HG02970 (cell line): ENCODE measurements at regions not wholly inside any gene's neighbourhood (a gene's known extent, or its start where the extent isn't known, plus 50 kb on each side); places are given as distances from the start of the nearest gene placed in this dataset.
"Not testable (repeated sequence)": the region's sequence is repeated elsewhere in the genome, so short reads cannot be mapped to it uniquely, and the experiment has no call there.

Experiments
- ATAC-seq: cut with Tn5 transposase; IDR thresholded peaks from one replicate; pipeline ENCODE4 v1.9.1; 2021; ENCODE audit warnings: mild to moderate bottlenecking, moderate library complexity, moderate number of reproducible peaks; ENCODE audit not compliant: unreplicated experiment, low FRiP score

DNA sequence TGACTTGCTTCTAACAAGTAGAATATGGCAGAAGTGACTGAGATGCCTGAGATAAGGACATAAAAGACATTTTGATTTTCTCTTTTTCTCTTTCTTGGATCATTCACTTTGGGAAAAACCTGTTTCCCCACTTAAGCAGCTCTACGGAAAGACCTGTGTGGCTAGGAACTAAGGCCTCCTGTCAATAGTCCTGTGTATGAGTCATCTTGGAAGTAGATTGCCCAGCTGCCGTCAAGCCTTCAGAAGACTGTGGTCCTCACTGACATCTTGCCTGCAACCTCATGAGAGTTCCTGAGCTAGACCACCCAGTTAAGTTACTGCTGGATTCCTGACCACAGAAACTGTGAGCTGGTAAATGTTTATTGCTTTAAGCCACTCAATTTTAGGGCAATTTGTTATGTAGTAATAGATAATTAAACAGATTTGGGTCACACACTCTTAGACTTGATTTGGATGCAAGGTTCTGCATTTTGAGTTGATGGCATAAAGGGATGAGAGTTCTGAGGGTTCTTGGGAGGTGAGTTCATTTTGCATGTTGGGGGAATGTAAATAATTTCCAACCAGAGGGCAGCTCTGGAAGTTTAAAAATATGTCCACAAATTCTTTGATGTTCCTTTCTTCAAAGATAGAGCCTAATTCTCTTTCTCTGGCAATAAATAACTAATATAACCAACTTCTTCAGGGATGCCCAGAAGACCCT lies 229.2 kb downstream of the SQOR start:
- ATAC-seq: no peak

DNA sequence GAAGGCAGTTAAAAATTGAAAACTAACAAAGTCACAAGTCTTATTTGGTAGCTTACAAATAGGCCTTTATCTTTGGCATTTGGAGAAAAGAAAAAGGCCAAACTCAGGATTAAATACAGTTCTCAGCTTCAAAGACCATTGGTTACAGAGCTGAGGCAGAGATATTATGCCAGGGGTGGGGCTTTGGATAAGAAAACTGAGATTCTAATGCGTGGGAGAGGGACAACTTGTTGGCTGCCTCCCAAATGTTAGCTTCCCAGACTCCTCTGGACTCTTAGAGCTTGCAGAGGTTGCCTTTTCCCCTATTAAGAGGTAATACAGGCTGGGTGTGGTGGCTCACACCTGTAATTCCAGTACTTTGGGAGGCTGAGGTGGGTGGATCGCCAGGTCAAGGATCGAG lies 231.8 kb downstream of the SQOR start:
- ATAC-seq: no peak

DNA sequence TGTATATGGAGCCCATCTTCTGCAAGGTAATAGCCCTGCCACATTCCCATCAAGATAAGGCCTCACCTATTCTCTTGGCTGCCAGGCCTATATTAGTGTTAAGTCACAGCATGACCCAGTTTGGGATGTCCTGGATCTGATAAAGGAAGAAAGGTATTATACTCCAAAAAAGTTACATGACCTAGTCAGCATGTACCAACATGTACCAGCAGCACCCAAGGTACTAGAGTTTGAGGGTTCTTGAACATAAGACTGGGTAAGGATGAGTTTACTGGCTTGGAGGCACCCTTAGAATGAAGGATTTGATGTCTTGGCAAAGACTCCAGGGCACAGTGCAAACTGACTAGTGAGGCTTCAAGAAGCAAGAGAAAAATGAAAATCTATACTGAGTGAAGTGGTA lies 232.5 kb downstream of the SQOR start:
- ATAC-seq: no peak

DNA sequence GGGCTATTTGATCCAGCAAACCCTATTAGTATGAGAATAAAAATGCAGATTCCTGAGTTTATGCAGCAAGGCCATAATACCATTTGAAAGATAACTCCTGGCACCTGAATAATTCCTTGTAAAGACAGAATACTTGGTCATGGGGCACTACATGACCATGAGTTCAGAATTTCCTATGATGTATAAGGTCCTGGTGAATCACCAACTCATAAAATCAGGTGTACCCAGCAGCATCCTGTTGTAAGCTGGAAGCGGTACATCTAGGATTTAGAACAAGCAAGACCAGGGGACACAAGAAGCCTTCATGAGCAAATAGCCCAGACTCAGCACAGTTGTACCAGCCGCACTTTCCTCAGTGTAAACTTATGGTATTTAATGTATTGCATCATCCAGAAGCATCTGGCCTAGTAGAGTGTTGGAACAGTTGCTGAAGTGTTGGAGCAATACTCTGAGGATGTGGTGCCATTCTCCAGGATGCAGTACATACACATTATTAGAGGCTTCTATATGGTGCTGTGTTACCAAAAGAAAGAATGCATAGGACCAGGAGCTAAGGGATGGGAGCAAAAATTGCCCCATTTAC lies 233.4 kb downstream of the SQOR start:
- ATAC-seq: no peak

DNA sequence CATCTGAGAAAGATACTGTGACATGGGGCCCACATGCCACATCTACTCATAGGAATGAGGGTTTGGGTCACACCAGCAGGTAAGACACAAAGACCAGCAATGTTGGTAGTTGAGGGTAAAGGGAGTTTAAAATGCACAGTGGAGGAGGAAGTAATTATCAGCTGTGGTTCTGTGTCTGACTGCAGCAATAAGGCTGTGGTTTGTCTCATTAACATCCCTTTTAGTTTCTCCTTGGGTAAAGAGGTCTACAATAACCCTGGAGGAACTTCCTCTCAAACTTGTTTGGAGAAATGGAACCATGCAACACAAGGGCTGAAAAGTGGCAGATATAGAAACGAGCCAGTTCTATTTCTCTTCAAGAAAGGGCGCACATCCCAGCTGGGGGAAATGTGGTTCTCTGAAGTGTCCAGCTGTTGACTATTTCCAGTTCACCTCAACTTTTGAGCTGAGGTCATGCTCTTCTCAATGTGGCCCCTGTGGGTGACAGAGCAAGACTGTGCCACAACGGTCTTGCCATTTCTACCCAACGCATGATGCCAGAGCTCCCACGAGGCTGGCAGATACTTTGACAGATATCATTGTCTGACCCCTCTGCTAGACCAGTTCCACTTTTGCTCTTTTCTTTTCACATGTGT lies 234.3 kb downstream of the SQOR start:
- ATAC-seq: no peak

DNA sequence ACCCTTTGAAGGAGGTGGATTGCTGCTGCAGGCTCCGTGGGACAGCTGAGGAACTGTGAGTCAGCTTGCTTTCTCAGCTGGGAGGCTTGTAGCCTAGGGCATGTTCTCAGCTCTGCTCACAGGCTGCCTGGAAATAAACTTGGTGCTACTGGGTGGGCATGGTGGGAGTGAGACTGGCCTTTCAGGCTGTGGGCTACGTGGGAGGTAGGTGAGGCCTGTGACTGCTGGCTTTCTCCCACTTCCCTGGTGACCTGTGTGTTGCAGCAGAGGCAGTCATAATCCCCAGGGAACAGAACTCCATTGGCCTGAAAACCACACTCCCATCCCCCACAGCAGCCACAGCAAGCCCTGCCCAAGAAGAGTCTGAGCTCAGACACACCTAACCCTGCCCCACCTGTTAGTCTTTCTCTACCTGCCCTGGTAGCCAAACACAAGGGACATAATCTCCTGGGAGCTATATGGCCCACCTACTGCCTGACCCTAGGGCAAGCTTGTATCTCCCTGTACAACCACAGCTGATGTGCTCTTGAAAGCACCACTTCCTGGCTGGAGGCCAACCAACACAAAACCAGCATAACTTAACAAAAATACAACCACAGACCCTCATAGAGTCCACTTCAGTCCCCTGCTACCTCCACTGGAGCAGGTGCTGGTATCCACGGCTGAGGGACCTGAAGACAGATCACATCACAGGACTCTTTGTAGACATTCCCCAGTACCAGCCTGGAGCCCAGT lies 236.5 kb downstream of the SQOR start:
- no peak for ATAC-seq

DNA sequence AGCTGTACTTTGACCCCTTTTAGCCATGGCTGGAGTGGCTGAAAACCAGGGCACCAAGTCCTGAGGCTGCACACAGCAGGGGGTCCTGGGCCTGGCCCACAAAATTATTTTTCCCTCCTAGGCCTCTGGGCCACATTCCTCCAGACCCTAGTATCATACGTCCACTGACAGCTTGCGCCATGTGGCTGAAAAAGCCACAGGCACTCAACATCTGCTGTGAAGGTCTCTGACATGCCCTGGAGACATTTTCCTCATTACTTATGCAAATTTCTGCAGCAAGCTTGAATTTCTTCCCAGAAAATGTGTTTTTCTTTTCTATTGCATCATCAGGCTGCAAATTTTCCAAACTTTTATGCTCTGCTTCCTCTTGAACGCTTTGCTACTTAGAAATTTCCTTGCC lies 239.0 kb downstream of the SQOR start:
- ATAC-seq: no peak

DNA sequence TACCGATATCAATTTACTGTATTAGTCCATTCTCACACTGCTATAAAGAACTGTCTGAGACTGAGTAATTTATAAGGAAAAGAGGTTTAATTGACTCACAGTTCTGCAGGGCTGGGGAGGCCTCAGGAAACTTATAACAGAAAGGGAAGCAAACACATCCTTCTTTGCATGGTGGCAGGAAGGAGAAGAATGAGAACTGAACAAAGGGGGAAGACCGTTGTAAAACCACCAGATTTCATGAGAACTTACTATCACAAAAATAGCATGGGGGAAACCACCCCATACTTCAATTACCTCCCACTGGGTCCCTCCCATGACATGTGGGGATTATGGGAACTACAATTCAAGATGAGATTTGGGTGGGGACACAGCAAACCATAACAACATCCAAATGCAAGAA lies 239.7 kb downstream of the SQOR start:
- not testable (repeated sequence) for ATAC-seq

DNA sequence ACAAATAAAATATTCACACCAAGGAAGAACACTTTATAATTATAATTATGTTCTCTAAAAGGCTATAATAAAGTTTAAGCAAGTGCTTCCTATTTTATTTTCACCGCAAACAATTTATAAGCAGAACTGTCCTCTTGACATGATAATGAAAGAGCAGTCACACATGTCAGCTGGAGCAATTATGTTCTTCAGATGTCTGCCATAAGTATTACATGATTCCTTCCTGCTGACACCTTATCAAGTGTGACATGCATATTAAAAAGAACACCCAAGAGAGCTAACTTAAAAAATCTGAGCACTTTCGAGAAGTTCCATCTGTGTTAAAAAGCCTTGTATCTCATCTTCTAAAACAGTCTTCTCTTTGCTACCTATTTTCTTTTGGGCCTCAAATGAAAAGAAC lies 249.5 kb downstream of the SQOR start:
- no peak for ATAC-seq

DNA sequence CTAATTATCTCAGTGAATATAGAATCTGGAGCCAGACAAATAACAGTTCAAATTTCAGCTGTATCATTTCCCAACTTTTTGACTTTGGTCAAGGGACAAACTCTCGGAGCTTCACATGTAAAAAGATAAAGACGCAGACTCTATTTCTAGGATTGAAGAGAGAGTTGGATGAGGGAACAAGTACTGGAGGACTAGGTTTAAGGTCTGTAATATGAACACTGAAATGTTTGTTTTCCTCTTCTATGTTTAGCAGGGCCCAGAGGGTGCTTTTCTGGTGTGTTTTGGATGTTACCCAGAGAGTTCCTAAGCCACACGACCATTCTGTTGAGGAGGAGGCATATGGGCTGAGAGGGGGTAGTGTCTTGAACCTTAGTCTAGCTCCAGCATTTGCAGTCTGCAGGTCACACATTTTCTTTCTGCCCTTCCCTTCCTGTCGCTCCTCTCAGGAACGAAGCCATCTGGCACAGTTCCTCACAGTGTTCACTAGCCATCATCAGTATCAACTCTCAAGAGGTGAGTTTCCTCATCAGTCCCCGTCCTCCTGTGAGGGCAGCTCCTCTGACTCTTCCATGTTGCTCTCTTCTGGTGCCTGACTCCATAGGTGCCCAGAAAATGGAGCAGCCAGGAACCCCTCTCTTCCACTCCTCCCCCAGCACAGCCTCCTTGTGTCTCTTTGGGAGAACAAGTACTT lies 250.1 kb downstream of the SQOR start:
- no peak for ATAC-seq

DNA sequence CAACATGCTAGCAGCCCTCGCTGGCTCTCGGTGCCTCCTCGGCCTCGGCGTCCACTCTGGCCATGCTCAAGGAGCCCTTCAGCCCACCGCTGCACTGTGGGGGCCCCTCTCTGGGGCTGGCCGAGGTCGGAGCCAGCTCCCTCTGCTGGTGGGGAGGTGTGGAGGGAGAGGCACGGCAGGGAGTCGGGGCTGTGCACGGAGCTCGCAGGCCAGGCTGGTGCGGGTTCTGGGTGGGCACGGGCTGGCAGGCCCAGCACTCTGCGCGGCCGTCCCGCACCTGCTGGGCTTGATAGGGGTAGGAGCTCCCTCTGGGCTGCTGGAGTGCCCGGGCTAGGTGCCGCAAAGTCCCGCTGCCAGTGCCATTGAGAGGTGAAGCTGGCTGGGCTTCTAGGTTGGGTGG lies 251.0 kb downstream of the SQOR start:
- no peak for ATAC-seq

DNA sequence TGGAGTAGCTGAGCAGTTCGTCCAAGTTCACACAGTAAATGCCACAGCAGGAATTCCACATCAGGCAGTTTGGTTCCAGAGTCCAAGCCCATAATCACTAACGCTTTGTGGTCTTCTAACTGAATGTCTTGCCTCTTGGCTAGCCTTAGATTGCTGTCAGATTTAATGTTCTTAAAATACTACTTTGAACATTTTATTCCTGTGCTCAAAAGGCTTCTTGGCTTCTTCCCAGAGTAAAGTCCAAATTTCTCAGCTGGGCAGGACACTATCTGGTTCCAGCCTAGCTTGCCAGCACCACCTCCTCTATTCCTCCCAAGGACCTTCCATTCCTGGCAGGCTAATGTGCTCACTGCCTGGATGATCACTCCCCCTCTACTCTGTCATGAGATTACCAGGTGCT lies 256.9 kb downstream of the SQOR start:
- no peak for ATAC-seq

DNA sequence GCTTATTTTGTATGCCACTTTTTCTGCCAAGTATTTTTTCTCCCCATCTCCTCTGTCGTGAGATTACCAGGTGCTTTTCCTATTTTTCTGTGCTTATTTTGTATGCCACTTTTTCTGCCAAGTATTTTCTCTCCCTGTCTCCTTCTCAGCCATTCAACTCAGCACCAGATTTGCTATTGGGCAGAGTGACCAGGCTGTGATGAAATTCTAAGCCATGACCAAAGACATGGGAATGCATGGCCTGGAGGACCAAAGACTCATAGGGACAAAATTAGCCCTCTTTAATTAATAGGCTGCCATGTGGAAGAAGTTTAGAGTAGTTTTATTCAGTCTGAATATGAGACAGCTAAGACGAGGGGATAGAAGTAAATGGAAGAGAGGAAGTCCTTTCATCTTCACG lies 257.4 kb downstream of the SQOR start:
- no peak for ATAC-seq

DNA sequence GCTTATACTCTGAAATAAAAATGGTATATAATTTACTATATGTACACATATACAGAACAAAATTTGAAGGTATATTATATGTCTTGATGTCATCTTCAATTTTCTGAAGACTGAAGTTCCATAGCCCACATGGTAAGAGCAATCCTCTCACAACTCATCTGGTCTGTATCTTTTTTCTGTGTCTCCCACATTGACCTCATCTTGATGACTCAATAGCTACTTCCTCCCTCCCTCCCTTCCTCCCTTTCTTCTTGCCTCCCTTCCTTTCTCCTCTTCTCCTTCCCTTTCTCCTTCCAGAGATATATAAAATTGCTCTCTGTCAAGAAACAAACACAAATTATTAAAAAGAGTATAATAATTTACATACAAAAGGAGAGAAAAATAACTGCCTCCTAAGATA lies 268.5 kb downstream of the SQOR start:
- no peak for ATAC-seq

DNA sequence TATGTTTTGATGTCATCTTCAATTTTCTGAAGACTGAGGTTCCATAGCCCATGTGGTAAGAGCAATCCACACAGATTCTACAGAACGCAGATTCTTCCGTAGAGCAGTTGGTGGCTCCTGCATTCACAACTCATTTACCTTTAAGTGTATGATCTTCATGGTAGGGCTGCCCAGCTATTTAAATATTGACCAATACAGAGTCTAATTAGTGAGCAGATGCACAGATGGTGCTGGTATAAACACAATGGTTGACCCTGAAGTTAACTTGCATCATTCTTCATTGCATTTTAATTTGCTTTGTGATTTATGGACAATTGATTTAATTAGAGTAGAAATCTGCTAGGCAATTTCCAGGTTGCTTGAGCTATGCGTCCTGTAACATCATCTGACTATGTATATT lies 269.2 kb downstream of the SQOR start:
- ATAC-seq: no peak

DNA sequence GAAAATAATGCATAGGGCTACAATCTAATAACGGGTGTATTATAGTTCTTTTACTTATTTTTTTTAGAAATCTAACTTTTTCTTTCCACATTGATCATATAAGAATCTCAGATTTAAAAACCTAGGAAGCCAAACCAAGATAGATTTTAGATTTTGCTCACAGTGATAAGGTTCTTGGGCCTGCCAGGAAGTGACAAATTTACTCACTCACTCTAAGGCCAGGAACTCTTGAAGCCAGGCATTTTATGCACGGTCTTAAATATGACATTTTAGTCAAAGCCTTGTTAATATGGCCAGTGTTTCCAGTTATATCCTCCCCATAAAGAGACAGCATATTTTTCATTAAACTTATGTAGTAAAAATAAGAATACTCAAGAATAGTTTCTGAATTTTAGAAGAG lies 271.4 kb downstream of the SQOR start:
- ATAC-seq: no peak

DNA sequence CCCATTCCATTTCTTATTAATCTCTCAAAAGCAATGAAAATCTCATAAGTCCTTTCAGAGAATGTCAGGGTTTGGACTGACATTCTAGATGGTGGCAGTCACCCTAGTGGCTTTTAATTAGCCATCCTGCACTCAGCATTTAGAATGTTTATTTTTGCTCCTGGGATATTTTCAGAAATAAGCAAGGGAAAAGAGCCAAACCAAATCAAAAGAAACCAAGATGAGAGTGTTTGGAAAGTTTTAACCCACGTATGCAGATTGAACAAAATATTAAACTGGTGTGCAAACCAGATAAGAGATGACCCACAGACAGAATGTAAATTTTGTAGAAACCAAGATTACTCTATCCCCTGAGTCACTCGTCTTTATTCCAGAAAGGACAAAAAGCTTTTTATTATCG lies 275.8 kb downstream of the SQOR start:
- ATAC-seq: no peak

DNA sequence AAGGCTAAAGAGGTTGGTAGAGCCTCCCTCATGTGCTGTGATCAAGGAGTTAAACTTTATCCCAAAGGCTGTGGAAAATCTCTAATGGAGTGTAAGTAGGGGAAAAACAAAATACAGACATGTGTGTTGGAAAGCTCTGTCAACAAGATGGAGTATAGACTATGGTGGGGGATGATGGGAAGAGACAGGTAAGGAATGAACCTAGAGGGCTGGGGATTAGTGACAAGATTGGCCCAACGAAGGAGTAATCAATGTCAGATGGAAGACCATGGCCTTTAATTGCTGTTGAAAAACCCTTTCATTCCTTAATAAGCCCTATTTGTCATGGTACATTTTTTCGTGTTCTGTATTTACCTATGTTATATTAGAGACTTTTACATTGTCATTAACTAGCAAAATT lies 278.6 kb downstream of the SQOR start:
- no peak for ATAC-seq

DNA sequence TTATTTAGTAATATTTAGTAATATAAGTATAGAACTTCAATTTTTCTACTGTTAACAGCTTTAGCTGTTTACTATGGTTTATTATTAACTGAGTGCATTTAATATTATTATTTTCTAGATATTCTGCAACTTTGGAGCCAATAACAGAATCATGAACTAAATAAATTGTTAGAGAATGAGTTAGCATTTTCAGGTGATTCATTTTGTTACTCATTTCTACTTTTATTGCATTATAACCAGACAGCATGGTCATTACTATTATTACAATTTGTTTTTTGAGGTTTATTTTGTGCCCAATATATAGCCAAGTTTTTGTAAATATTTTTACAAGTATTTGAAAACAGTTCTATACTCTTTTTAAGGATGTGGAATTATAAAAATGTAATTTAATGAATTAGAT lies 279.6 kb downstream of the SQOR start:
- ATAC-seq: no peak

DNA sequence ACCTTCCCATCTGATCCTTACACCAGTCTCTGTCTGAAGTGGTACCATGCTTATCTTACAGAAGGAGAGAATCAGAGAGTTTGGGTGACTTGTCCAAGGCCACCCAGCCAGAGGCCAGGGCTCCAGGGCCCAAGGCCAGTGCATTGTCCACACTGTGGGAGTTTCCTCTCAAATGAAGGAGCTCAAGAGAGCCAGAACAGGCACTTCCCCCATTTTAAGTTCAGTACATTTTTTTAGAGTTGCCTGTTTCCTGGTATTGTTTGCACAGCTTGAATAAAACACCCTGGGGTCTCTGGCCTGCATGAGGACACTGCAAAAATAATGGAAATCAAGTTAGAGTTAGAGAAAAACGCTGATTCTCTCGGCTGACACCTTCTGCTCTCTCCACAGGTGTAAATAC lies 284.0 kb downstream of the SQOR start:
- no peak for ATAC-seq

DNA sequence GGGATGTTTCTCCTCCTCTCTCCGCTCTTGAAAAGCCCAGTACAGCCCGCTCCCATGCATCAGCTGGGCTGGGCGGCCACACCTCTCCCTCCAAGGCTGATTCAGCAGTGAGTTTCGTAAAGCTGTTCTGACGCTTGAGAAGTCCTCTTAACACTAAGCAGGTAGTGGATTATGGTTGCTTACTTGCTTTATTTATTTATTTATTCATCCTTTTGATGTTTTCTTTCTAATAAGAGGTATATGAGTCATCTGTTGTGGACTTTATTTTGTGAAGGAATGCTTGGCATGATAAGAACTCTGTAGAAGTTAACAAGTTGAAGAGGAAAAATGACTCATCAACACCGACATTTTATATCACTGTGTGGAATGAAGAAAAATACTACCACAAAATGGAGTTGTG lies 285.0 kb downstream of the SQOR start:
- no peak for ATAC-seq
